ENCODE measurements at regions not wholly inside any gene's neighbourhood (a gene's known extent, or its start where the extent isn't known, plus 50 kb on each side); places are given as distances from the start of the nearest gene placed in this dataset.

GRCh38 chr14:95635051-95635450 is 51.2 kb upstream of the TCL1B start (continued):
- TF ChIP-seq ZNF274 (IDR thresholded peaks at IDR 0.05; ENCODE audit: insufficient read depth, insufficient read length) (no peak), ATF7 (IDR thresholded peaks at IDR 0.05; ENCODE audit: low read depth) (no peak), ZSCAN29 (IDR thresholded peaks at IDR 0.05) (no peak), HDAC6 (IDR thresholded peaks at IDR 0.05; ENCODE audit: unreplicated experiment) (no peak), EED (IDR thresholded peaks at IDR 0.05; ENCODE audit: low read depth) (no peak), E2F4 (IDR thresholded peaks at IDR 0.05; ENCODE audit: low read depth, low read length) (no peak), JUND (IDR thresholded peaks at IDR 0.05; ENCODE audit: low read depth, low read length) (no peak), MAX (IDR thresholded peaks at IDR 0.05; ENCODE audit: low read depth, low read length) (no peak), SMARCA5 (IDR thresholded peaks at IDR 0.05) (no peak)

Data from GM12878 (cell line).